Hepatocyte (in vitro differentiated cells): ENCODE measurements at regions not wholly inside any gene's neighbourhood (a gene's known extent, or its start where the extent isn't known, plus 50 kb on each side); places are given as distances from the start of the nearest gene placed in this dataset.

Experiments used
- DNase-seq: peaks from one replicate; pipeline ENCODE4 v3.0.0-alpha.2; 2016; ENCODE audit warnings: low spot score
- H2AFZ ChIP-seq: fragments of 200-600 bp; sonication (generic); 2 replicates; pipeline ENCODE4 v1.6.0; 2016; ENCODE audit warnings: antibody characterized with exemption, mild to moderate bottlenecking
- H3K27ac ChIP-seq: fragments of 200-600 bp; sonication (generic); 2 replicates; pipeline ENCODE4 v1.5.1; 2016; ENCODE audit warnings: mild to moderate bottlenecking
- H3K27me3 ChIP-seq: fragments of 200-600 bp; sonication (generic); 2 replicates; pipeline ENCODE4 v1.6.1; 2016
- H3K36me3 ChIP-seq: fragments of 200-600 bp; sonication (generic); replicated peaks from 2 replicates; pipeline ENCODE4 v1.5.1; 2016; ENCODE audit warnings: low read depth; ENCODE audit not compliant: insufficient read depth
- H3K4me1 ChIP-seq: fragments of 200-600 bp; sonication (generic); 2 replicates; pipeline ENCODE4 v1.5.1; 2016; ENCODE audit warnings: mild to moderate bottlenecking, moderate library complexity; ENCODE audit not compliant: insufficient read depth
- H3K4me2 ChIP-seq: fragments of 200-600 bp; sonication (generic); 2 replicates; pipeline ENCODE4 v1.6.0; 2016
- H3K4me3 ChIP-seq: fragments of 200-600 bp; sonication (generic); 2 replicates; pipeline ENCODE4 v1.5.1; 2016; ENCODE audit warnings: mild to moderate bottlenecking
- H3K79me2 ChIP-seq: fragments of 200-600 bp; sonication (generic); 2 replicates; pipeline ENCODE4 v1.6.0; 2017; ENCODE audit warnings: mild to moderate bottlenecking
- H3K9me2 ChIP-seq: fragments of 200-600 bp; sonication (generic); replicated peaks from 2 replicates; pipeline ENCODE4 v1.6.0; 2017; ENCODE audit warnings: mild to moderate bottlenecking; ENCODE audit not compliant: insufficient read depth
- H3K9me3 ChIP-seq: fragments of 200-600 bp; sonication (generic); 2 replicates; pipeline ENCODE4 v1.5.1; 2016; ENCODE audit warnings: low read depth, mild to moderate bottlenecking
- H4K20me1 ChIP-seq: fragments of 200-600 bp; sonication (generic); 2 replicates; pipeline ENCODE4 v1.6.0; 2016; ENCODE audit warnings: mild to moderate bottlenecking; ENCODE audit not compliant: insufficient read depth, poor library complexity, severe bottlenecking
- CTCF ChIP-seq: fragments of 200-600 bp; sonication (generic); IDR thresholded peaks from 2 replicates; pipeline ENCODE4 v1.5.1; 2016; ENCODE audit warnings: antibody characterized with exemption, mild to moderate bottlenecking; ENCODE audit not compliant: poor library complexity
- EZH2 ChIP-seq: fragments of 200-600 bp; sonication (generic); IDR thresholded peaks from 2 replicates; pipeline ENCODE4 v1.6.1; 2016; ENCODE audit warnings: antibody characterized with exemption, mild to moderate bottlenecking, borderline replicate concordance
- EZH2phosphoT487 ChIP-seq: fragments of 200-600 bp; sonication (generic); IDR thresholded peaks from one replicate; pipeline ENCODE4 v1.6.1; 2018; ENCODE audit warnings: antibody characterized with exemption, mild to moderate bottlenecking, low read depth, moderate library complexity; ENCODE audit not compliant: unreplicated experiment, severe bottlenecking
- WGBS: methylation state at CpG from one replicate; pipeline ENCODE4 v1.1.6; 2016; ENCODE audit warnings: low lambda C conversion rate; ENCODE audit errors: missing lambda C conversion rate; 5-methylcytosine and 5-hydroxymethylcytosine counted together

- no peak for TF ChIP-seq EZH2phosphoT487
- TF ChIP-seq CTCF: no peak
- no peak for TF ChIP-seq EZH2
- H3K4me3 ChIP-seq: no peak overlapping the region
- no peak overlapping the region for H3K4me2 ChIP-seq
These were observed 98.3 kb downstream of the BACH1 start for GRCh38 chr21:29396951-29397455.

GRCh38 chr21:29403301-29403700 is 104.6 kb downstream of the BACH1 start:
- Histone ChIP-seq H3K79me2 (no peaks in the 10 kb centered on the region), H3K27me3 (no peaks in the 10 kb centered on the region), H2AFZ (no peak overlapping the region), H3K9me2 (no peaks in the 10 kb centered on the region), H4K20me1 (no peaks in the 10 kb centered on the region), H3K9me3 (no peaks in the 10 kb centered on the region), H3K4me1 (no peaks in the 10 kb centered on the region), H3K4me3 (no peak overlapping the region), H3K4me2 (no peak overlapping the region), H3K36me3 (no peaks in the 10 kb centered on the region), H3K27ac (no peak overlapping the region)
- no peak for DNase-seq
- TF ChIP-seq CTCF: no peak
- no peak for TF ChIP-seq EZH2phosphoT487
- no peak for TF ChIP-seq EZH2

More at GRCh38 chr21:29396951-29397455, 98.3 kb downstream of the BACH1 start:
- no peak overlapping the region for H2AFZ ChIP-seq
- H3K27me3 ChIP-seq: no peaks in the 10 kb centered on the region
- no peaks in the 10 kb centered on the region for H3K9me2 ChIP-seq
- H3K36me3 ChIP-seq: no peaks in the 10 kb centered on the region
- H4K20me1 ChIP-seq: no peaks in the 10 kb centered on the region
- WGBS: 97% methylated on average over 3 of the region's 3 CpGs
- no peaks in the 10 kb centered on the region for H3K79me2 ChIP-seq
- no peaks in the 10 kb centered on the region for H3K4me1 ChIP-seq
- no peak overlapping the region for H3K27ac ChIP-seq
- no peaks in the 10 kb centered on the region for H3K9me3 ChIP-seq
- no peak for DNase-seq

- H4K20me1 ChIP-seq: no peaks in the 10 kb centered on the region
These were observed 105.3 kb downstream of the BACH1 start for GRCh38 chr21:29403922-29404538.

More at GRCh38 chr21:29403922-29404538, 105.3 kb downstream of the BACH1 start:
- no peak for DNase-seq
- Histone ChIP-seq H3K4me1 (no peaks in the 10 kb centered on the region), H3K9me2 (no peaks in the 10 kb centered on the region), H3K4me3 (no peak overlapping the region), H3K4me2 (no peak overlapping the region), H2AFZ (no peak overlapping the region), H3K9me3 (no peaks in the 10 kb centered on the region), H3K79me2 (no peaks in the 10 kb centered on the region), H3K27ac (no peak overlapping the region), H3K27me3 (no peaks in the 10 kb centered on the region), H3K36me3 (no peaks in the 10 kb centered on the region)
- TF ChIP-seq EZH2phosphoT487 (no peak), EZH2 (no peak), CTCF (no peak)
- 96% methylated on average over 4 of the region's 4 CpGs for WGBS
